ENCODE measurements at regions not wholly inside any gene's neighbourhood (a gene's known extent, or its start where the extent isn't known, plus 50 kb on each side); places are given as distances from the start of the nearest gene placed in this dataset.

GRCh38 chr6:102981490-102982015 lies 1588.0 kb downstream of the GRIK2 start (continued):
- TF ChIP-seq YY1 (IDR thresholded peaks at IDR 0.05; ENCODE audit: borderline replicate concordance in 1 of 3, control insufficient read depth in 1 of 3, extremely low read depth in 1 of 3, insufficient read depth in 3 of 3, insufficient read length in 1 of 3, insufficient replicate concordance in 2 of 3, low read depth in 1 of 3, low read length in 2 of 3) = no peak
- TF ChIP-seq KDM4B (IDR thresholded peaks at IDR 0.05; ENCODE audit: borderline replicate concordance in 2 of 2, low read depth in 1 of 2) = no peak
- no peak for TF ChIP-seq ELF4 (CRISPR knock-in tag; IDR thresholded peaks at IDR 0.05)
- TF ChIP-seq ZNF23 (CRISPR knock-in tag; IDR thresholded peaks at IDR 0.05) = no peak
- TF ChIP-seq HLTF (IDR thresholded peaks at IDR 0.05) = no peak
- TF ChIP-seq NFE2L1 (tag; IDR thresholded peaks at IDR 0.05; ENCODE audit: borderline replicate concordance, low read depth) = no peak
- no peak for TF ChIP-seq SMC3 (conservative IDR thresholded peaks at IDR 0.05; ENCODE audit: insufficient read depth, low read depth, low read length)

GRCh38 chr6:102980951-102981350 lies 1587.4 kb downstream of the GRIK2 start:
- Histone ChIP-seq H3K9ac (ENCODE audit: insufficient read depth in 1 of 2, low read depth in 2 of 2, low read length in 2 of 2) (no peak overlapping the region), H3K36me3 (ENCODE audit: control insufficient read depth, insufficient read depth, low read length) (no peaks in the 10 kb centered on the region), H3K9me3 (replicated peaks; ENCODE audit: control insufficient read depth, insufficient read depth, low read depth, low read length) (no peaks in the 10 kb centered on the region), H3K4me2 (ENCODE audit: insufficient read depth, low read length) (no peak overlapping the region), H3K9me1 (ENCODE audit: control insufficient read depth, insufficient read depth, low read length) (no peaks in the 10 kb centered on the region), H2AFZ (ENCODE audit: low read depth, low read length) (no peak overlapping the region), H3K27ac (ENCODE audit: extremely low read depth, low read depth, low read length) (no peak overlapping the region), H3K4me3 (no peak overlapping the region), H3K79me2 (ENCODE audit: control insufficient read depth, insufficient read depth, low read length) (no peaks in the 10 kb centered on the region), H4K20me1 (replicated peaks; ENCODE audit: control insufficient read depth, insufficient read depth, low read length) (no peaks in the 10 kb centered on the region), H3K27me3 (ENCODE audit: control insufficient read depth in 2 of 2, insufficient read depth in 2 of 2, low read length in 2 of 2) (no peaks in the 10 kb centered on the region), H3K4me1 (replicated peaks in 1 of 2; ENCODE audit: control insufficient read depth in 2 of 2, insufficient read depth in 2 of 2, low read length in 2 of 2) (no peaks in the 10 kb centered on the region)
- CTCF ChIA-PET (ENCODE audit: low intra/inter-chr PET ratio) = no interaction called here
- no peak for DNase-seq (ENCODE audit: extremely low read depth in 1 of 4, low spot score in 3 of 4)
- no peak for ATAC-seq
- 0% methylated on average over 1 of the region's 1 CpG for WGBS (ENCODE audit: insufficient coverage, low coverage, missing lambda C conversion rate)
- FAIRE-seq = no peak
- intact Hi-C loops (cut with micrococcal nuclease) (no loop called here), in situ Hi-C loops (cut with MboI) (no loop called here)
- BruUV-seq (replicated peaks) = no TSS peak
- POLR2A ChIA-PET = no interaction called here
- TF ChIP-seq ZNF695 (CRISPR knock-in tag; IDR thresholded peaks at IDR 0.05) (no peak), CREB1 (IDR thresholded peaks at IDR 0.05) (no peak), CREB1 (CRISPR knock-in tag; IDR thresholded peaks at IDR 0.05) (no peak), MAFF (IDR thresholded peaks at IDR 0.05; ENCODE audit: low read length) (no peak), NR1H2 (CRISPR knock-in tag; IDR thresholded peaks at IDR 0.05) (no peak), SMARCB1 (IDR thresholded peaks at IDR 0.05; ENCODE audit: insufficient read length, low read depth) (no peak), ADNP (tag; IDR thresholded peaks at IDR 0.05) (no peak), CEBPG (CRISPR knock-in tag; IDR thresholded peaks at IDR 0.05) (no peak), CEBPG (tag; conservative IDR thresholded peaks at IDR 0.05 in 1 of 2, IDR thresholded peaks at IDR 0.05 in 1 of 2) (no peak), HNRNPL (IDR thresholded peaks at IDR 0.05; ENCODE audit: low read depth, low read length) (no peak), KLF6 (CRISPR knock-in tag; IDR thresholded peaks at IDR 0.05; ENCODE audit: borderline replicate concordance) (no peak), RAD21 (CRISPR knock-in tag; conservative IDR thresholded peaks at IDR 0.05 in 1 of 2, IDR thresholded peaks at IDR 0.05 in 1 of 2) (no peak), BHLHE40 (IDR thresholded peaks at IDR 0.05; ENCODE audit: low read length) (no peak), HNRNPK (IDR thresholded peaks at IDR 0.05; ENCODE audit: low read depth, low read length, poor library complexity, severe bottlenecking) (no peak), TBP (optimal IDR thresholded peaks at IDR 0.05; ENCODE audit: low read depth, low read length) (no peak), ZBTB7A (IDR thresholded peaks at IDR 0.05; ENCODE audit: borderline replicate concordance, control insufficient read depth, low read depth, low read length) (no peak)
